Sigmoid colon (tissue), 4 donors: ENCODE measurements at regions not wholly inside any gene's neighbourhood (a gene's known extent, or its start where the extent isn't known, plus 50 kb on each side); places are given as distances from the start of the nearest gene placed in this dataset.

Experiments used
- CTCF ChIP-seq, 4 experiments: fragments of 450-650 bp in 3 of 4; fragments of 200-600 bp in 1 of 4; IDR thresholded peaks; one replicate each; pipeline ENCODE4 v1.5.1; 2016 to 2019; ENCODE audit warnings: antibody characterized with exemption in 4 of 4, mild to moderate bottlenecking in 3 of 4, moderate library complexity in 2 of 4
- EP300 ChIP-seq, 4 donors: sonication (generic); formaldehyde crosslinking; IDR thresholded peaks; one replicate each; pipeline ENCODE4 v1.6.1; 2017; ENCODE audit warnings: antibody characterized with exemption in 4 of 4
- POLR2A ChIP-seq, 2 donors: fragments of 450-650 bp; IDR thresholded peaks; one replicate each; pipeline ENCODE4 v1.6.1; 2016; ENCODE audit warnings: antibody characterized with exemption in 2 of 2, mild to moderate bottlenecking in 2 of 2, moderate library complexity in 2 of 2

DNA sequence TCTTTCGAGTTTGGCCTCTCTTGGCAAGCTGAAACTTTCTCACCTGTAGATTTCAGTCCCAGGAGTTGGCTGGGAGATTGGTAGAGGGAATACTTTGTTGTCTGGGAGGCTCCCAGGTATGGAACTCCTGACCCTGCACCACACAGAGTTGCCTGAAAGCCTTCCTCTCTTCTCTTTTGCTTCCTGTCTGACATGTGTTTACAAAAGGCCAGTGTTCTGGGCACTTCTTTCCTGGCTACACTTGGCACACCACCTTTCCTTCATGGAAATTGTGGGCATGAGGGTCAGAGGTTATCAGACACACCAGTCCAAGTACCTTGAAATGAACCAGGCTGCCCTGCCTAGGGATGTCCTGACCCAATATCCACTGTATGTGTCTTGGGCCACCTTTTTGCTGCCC lies 123.7 kb downstream of the ABHD5 start:
- TF ChIP-seq CTCF (IDR thresholded peaks at IDR 0.05) (no peak), EP300 (IDR thresholded peaks at IDR 0.05) (no peak), POLR2A (IDR thresholded peaks at IDR 0.05) (no peak)
